ENCODE measurements at regions not wholly inside any gene's neighbourhood (a gene's known extent, or its start where the extent isn't known, plus 50 kb on each side); places are given as distances from the start of the nearest gene placed in this dataset.

DNA sequence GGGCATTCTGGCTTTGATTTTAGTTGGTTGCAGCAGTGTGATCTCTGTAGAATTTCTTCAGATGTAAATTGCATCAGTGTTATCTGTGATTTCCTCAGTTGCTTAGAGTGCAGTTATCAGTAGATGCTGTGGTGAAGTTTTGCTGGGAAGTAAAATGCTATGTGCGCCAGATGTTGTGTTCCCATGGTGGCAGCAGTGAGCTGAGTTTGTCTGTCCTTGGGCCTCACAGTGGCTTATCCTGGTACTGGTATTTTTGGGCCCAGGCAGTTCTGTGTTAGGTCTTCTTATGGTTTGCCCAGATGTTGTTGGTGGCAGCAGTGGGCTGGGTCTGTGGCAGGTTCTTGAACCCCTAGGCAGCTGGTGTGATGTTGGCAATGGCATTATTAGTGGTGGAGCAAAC lies 1242.1 kb downstream of the PLA2G4A start:
- Histone ChIP-seq H3K79me2 (ENCODE audit: insufficient read depth, low read depth, low read length) (no peaks in the 10 kb centered on the region), H3K36me3 (ENCODE audit: insufficient read depth, low read length) (no peaks in the 10 kb centered on the region), H3K4me2 (ENCODE audit: low read length) (no peak overlapping the region), H3K9me3 (ENCODE audit: low read length) (no peaks in the 10 kb centered on the region), H4K20me1 (ENCODE audit: insufficient read depth, low read length) (no peaks in the 10 kb centered on the region), H2AFZ (ENCODE audit: low read length) (no peak overlapping the region), H3K4me3 (ENCODE audit: low read depth, low read length, poor library complexity, severe bottlenecking) (no peak overlapping the region), H3K4me1 (ENCODE audit: insufficient read depth, low read length, poor library complexity, severe bottlenecking) (no peaks in the 10 kb centered on the region), H3K9me2 (ENCODE audit: insufficient read depth, low read length) (no peaks in the 10 kb centered on the region), H3K27ac (ENCODE audit: low read depth, low read length, poor library complexity, severe bottlenecking) (no peak overlapping the region)
- intact Hi-C loops (cut with micrococcal nuclease; ENCODE audit: unreplicated experiment) = no loop called here
- TF ChIP-seq, protein P1, sequence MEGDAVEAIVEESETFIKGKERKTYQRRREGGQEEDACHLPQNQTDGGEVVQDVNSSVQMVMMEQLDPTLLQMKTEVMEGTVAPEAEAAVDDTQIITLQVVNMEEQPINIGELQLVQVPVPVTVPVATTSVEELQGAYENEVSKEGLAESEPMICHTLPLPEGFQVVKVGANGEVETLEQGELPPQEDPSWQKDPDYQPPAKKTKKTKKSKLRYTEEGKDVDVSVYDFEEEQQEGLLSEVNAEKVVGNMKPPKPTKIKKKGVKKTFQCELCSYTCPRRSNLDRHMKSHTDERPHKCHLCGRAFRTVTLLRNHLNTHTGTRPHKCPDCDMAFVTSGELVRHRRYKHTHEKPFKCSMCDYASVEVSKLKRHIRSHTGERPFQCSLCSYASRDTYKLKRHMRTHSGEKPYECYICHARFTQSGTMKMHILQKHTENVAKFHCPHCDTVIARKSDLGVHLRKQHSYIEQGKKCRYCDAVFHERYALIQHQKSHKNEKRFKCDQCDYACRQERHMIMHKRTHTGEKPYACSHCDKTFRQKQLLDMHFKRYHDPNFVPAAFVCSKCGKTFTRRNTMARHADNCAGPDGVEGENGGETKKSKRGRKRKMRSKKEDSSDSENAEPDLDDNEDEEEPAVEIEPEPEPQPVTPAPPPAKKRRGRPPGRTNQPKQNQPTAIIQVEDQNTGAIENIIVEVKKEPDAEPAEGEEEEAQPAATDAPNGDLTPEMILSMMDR (conservative IDR thresholded peaks at IDR 0.05; ENCODE audit: low read length) = no peak
- TF ChIP-seq EZH2phosphoT487 (IDR thresholded peaks at IDR 0.05; ENCODE audit: borderline replicate concordance, low read depth, low read length) = no peak
- ChIA-PET POLR2A (no interaction called here), CTCF (ENCODE audit: unreplicated experiment) (no interaction called here)
- BruUV-seq (replicated peaks) = no TSS peak
- no peak for DNase-seq (ENCODE audit: low spot score)

DNA sequence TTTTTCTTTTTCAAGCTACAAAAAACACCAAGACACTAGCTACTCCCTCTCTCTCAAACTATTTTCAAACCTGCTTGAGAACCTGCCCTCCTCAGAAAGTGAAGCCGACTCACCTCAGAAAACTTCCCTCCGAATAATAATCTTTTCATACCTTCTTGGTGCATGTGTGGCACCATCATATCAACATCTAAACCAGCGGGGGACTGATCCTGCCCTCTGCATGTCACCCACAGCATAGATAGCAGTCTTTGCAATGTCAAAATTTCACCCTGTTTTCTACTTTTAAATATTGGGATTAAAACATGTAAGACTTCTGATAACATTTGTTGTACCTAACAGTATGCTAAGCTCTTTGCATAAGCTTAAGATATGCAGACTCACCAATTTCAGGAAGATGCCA lies 1260.3 kb downstream of the PLA2G4A start:
- Histone ChIP-seq H3K4me1 (ENCODE audit: insufficient read depth, low read length, poor library complexity, severe bottlenecking) (no peaks in the 10 kb centered on the region), H3K9me2 (ENCODE audit: insufficient read depth, low read length) (no peaks in the 10 kb centered on the region), H4K20me1 (ENCODE audit: insufficient read depth, low read length) (no peaks in the 10 kb centered on the region), H2AFZ (ENCODE audit: low read length) (no peak overlapping the region), H3K27ac (ENCODE audit: low read depth, low read length, poor library complexity, severe bottlenecking) (no peak overlapping the region), H3K4me3 (ENCODE audit: low read depth, low read length, poor library complexity, severe bottlenecking) (no peak overlapping the region), H3K4me2 (ENCODE audit: low read length) (no peak overlapping the region), H3K79me2 (ENCODE audit: insufficient read depth, low read depth, low read length) (no peaks in the 10 kb centered on the region), H3K36me3 (ENCODE audit: insufficient read depth, low read length) (no peaks in the 10 kb centered on the region), H3K9me3 (ENCODE audit: low read length) (no peaks in the 10 kb centered on the region)
- CTCF ChIA-PET (ENCODE audit: unreplicated experiment) = no interaction called here
- DNase-seq (ENCODE audit: low spot score) = no peak
- TF ChIP-seq, protein P1 (conservative IDR thresholded peaks at IDR 0.05; ENCODE audit: low read length) = no peak
- no peak for TF ChIP-seq EZH2phosphoT487 (IDR thresholded peaks at IDR 0.05; ENCODE audit: borderline replicate concordance, low read depth, low read length)
- intact Hi-C loops (cut with micrococcal nuclease; ENCODE audit: unreplicated experiment) = no loop called here
- BruUV-seq (replicated peaks) = no TSS peak
- POLR2A ChIA-PET = no interaction called here

DNA sequence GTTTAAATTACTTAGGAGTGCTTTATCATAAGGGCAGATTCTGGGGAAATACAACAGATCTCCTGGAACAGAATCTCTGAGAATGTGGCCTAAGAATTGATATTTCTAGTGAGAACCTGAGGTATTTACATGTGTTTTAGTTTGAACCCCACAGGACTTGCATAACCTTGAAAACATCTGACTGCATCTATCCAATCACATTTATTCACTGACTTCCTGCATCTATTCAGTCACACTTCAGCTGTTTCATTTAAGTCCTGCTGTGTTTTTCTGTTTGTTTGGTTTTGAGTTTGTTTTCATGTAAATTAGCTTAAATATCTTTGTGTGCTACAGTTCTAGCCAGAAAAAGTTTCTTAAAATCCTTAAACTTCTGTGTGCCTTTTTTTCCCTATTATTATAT lies 1260.7 kb downstream of the PLA2G4A start:
- no peak for TF ChIP-seq EZH2phosphoT487 (IDR thresholded peaks at IDR 0.05; ENCODE audit: borderline replicate concordance, low read depth, low read length)
- TF ChIP-seq, protein P1 (conservative IDR thresholded peaks at IDR 0.05; ENCODE audit: low read length) = no peak
- no peaks in the 10 kb centered on the region for H3K9me3 ChIP-seq (ENCODE audit: low read length)
- no peaks in the 10 kb centered on the region for H3K4me1 ChIP-seq (ENCODE audit: insufficient read depth, low read length, poor library complexity, severe bottlenecking)
- CTCF ChIA-PET (ENCODE audit: unreplicated experiment) = no interaction called here
- no peaks in the 10 kb centered on the region for H3K9me2 ChIP-seq (ENCODE audit: insufficient read depth, low read length)
- H3K27ac ChIP-seq (ENCODE audit: low read depth, low read length, poor library complexity, severe bottlenecking) = no peak overlapping the region
- H3K4me3 ChIP-seq (ENCODE audit: low read depth, low read length, poor library complexity, severe bottlenecking) = no peak overlapping the region
- intact Hi-C loops (cut with micrococcal nuclease; ENCODE audit: unreplicated experiment) = no loop called here
- POLR2A ChIA-PET = no interaction called here
- BruUV-seq (replicated peaks) = no TSS peak
- DNase-seq (ENCODE audit: low spot score) = no peak
- no peaks in the 10 kb centered on the region for H3K36me3 ChIP-seq (ENCODE audit: insufficient read depth, low read length)
- no peaks in the 10 kb centered on the region for H3K79me2 ChIP-seq (ENCODE audit: insufficient read depth, low read depth, low read length)
- H2AFZ ChIP-seq (ENCODE audit: low read length) = no peak overlapping the region
- no peak overlapping the region for H3K4me2 ChIP-seq (ENCODE audit: low read length)
- H4K20me1 ChIP-seq (ENCODE audit: insufficient read depth, low read length) = no peaks in the 10 kb centered on the region

All from OCI-LY7 (cell line).